ENCODE measurements at regions not wholly inside any gene's neighbourhood (a gene's known extent, or its start where the extent isn't known, plus 50 kb on each side); places are given as distances from the start of the nearest gene placed in this dataset.

GRCh38 chr2:4501525-4501924, 798.1 kb downstream of the DCDC2C start:
- TF ChIP-seq ZNF530 (tag by site-specific recombination; IDR thresholded peaks at IDR 0.05; ENCODE audit: low read depth) (no peak), MZF1 (tag by site-specific recombination; IDR thresholded peaks at IDR 0.05; ENCODE audit: borderline replicate concordance) (no peak), GLI4 (tag by site-specific recombination; IDR thresholded peaks at IDR 0.05) (no peak), CTCF (tag by site-specific recombination; IDR thresholded peaks at IDR 0.05) (no peak)
